Activated naive CD4-positive, alpha-beta T cell treated with anti-CD3 and anti-CD28 coated beads, Interleukin-2, amount 50 U/mL, for 72 hours (primary cell): ENCODE measurements at regions not wholly inside any gene's neighbourhood (a gene's known extent, or its start where the extent isn't known, plus 50 kb on each side); places are given as distances from the start of the nearest gene placed in this dataset.
A peak's percentile ranks its signal among the peaks of the same experiment; 100 is the strongest.

ENCODE experiments used
- ATAC-seq, 2 donors: fragments of 150-1000 bp; cut with Tn5 transposase; 2 replicates each; pipeline ENCODE4 v1.10.0; 2021; ENCODE audit warnings: mild to moderate bottlenecking in 2 of 2, moderate library complexity in 2 of 2
- DNase-seq, 2 donors: peaks; one replicate each; pipeline ENCODE4 v3.0.0; 2021 to 2022; ENCODE audit warnings: low spot score in 2 of 2
- H3K27ac Mint-ChIP-seq, 2 donors: one replicate each; pipeline ENCODE4 v1.8.0; 2022; ENCODE audit warnings: mild to moderate bottlenecking in 2 of 2, mixed read lengths in 2 of 2
- H3K36me3 Mint-ChIP-seq, 2 donors: one replicate each; pipeline ENCODE4 v1.8.0; 2022; ENCODE audit warnings: mixed read lengths in 2 of 2
- H3K9me3 Mint-ChIP-seq, 2 donors: one replicate each; pipeline ENCODE4 v1.8.0; 2022; ENCODE audit warnings: mixed read lengths in 2 of 2

DNA sequence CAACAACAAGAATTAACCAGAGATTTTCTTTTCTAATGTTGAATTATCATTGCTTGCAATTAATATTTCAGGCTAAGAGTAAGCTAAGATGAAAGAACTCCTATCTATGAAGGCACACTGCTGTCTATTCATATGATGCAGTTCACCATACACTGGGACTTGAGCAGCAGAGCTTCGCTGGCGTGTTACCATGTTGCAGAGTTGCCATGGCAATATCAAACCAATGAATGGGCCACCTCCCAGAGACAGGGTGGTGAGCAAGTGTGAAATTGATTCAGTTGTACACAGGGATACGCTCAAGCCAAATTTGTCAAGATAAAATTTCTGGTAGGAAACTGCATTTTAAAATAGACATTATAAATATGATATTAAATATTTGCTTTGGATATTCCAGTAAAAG, 69.3 kb upstream of the MYO16 start:
- H3K27ac Mint-ChIP-seq: no peak overlapping the region
- ATAC-seq: no peak
- no peaks in the 10 kb centered on the region for H3K36me3 Mint-ChIP-seq
- H3K9me3 Mint-ChIP-seq: no peaks in the 10 kb centered on the region
- no peak for DNase-seq

- Mint-ChIP-seq H3K27ac (no peak overlapping the region), H3K9me3 (no peaks in the 10 kb centered on the region), H3K36me3 (no peaks in the 10 kb centered on the region)
- DNase-seq: no peak
- no peak for ATAC-seq
Measured at GRCh38 chr13:108561149-108561548, 68.3 kb upstream of the MYO16 start.

DNA sequence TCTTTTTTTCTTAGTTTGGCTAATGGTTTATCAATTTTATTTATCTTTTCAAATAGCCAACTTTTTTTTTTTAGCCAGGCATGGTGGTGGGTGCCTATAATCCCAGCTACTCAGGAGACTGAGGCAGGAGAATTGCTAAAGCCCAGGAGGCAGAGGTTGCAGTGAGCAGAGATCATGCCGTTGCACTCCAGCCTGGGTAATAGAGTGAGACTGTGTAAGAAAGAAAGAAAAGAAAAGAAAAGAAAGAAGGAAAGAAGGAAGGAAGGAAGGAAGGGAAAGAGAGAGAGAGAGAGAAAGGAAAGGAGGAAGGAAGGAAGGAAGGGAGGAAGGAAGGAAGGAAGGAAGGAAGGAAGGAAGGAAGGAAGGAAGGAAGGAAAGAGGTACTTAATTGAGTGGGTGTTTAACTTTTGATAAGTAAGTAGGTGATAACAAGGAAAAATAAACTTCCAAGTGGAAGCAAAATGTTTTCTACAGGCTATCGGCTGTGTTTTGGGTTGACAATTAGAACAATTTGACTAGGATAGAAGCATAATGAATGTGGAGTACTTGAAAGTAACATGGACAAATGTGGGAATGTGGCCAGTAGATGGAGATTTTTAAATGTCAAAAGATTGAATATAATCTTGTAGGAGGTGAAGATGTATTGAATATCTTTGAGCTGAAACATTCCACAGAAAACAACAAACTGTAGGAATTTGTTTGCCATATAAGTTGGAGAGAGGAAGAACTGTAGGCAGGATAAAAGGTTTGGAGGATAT, 62.8 kb upstream of the MYO16 start:
- Mint-ChIP-seq H3K9me3 (no peaks in the 10 kb centered on the region), H3K27ac (no peak overlapping the region), H3K36me3 (no peaks in the 10 kb centered on the region)
- ATAC-seq: no peak
- DNase-seq: no peak

DNA sequence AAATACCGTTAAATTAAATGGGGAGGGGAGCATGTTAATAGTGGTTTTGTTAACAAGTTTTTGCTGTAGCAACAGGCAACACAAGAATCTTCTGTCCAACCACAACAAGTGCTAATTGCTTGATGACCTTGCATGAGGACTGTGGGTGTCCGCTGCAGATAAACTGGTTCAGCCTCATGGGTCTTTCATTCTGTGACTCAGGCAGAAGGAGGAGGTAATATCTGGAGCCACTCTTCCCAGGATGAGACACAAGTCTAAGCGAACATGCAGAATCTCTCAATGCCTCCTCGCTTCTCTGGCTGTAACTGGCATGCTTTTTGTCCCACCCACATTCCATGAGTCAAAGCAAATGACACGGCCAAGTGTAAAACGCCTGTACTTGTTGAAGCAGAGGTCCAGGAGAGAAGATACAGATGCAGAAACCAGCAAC, 56.6 kb upstream of the MYO16 start:
- no peak for ATAC-seq
- Mint-ChIP-seq H3K9me3 (no peaks in the 10 kb centered on the region), H3K36me3 (no peaks in the 10 kb centered on the region), H3K27ac (no peak overlapping the region)
- DNase-seq: no peak

GRCh38 chr13:108573455-108573854, 56.0 kb upstream of the MYO16 start:
- no peaks in the 10 kb centered on the region for H3K9me3 Mint-ChIP-seq
- ATAC-seq (no peak), DNase-seq (no peak)
- no peaks in the 10 kb centered on the region for H3K36me3 Mint-ChIP-seq
- no peak overlapping the region for H3K27ac Mint-ChIP-seq

DNA sequence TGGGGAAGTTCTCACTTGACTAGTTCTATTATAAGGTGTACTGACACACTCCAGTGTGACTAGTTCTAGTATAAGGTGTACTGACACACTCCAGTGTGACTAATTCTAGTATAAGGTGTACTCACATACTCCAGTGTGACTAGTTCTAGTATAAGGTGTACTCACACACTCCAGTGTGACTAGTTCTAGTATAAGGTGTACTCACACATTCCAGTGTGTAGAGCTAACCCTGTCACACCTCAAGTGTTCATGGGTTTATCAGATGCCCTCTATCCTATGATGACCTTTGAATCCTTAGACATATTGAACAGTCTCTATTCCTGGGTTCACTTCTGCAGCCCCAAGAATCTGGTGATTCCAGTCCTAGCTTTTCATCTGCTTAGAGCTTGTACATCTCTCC, 54.6 kb upstream of the MYO16 start:
- no peak overlapping the region for H3K27ac Mint-ChIP-seq
- DNase-seq (no peak), ATAC-seq (peak; percentile 18 to 56)
- no peaks in the 10 kb centered on the region for H3K36me3 Mint-ChIP-seq
- no peaks in the 10 kb centered on the region for H3K9me3 Mint-ChIP-seq

DNA sequence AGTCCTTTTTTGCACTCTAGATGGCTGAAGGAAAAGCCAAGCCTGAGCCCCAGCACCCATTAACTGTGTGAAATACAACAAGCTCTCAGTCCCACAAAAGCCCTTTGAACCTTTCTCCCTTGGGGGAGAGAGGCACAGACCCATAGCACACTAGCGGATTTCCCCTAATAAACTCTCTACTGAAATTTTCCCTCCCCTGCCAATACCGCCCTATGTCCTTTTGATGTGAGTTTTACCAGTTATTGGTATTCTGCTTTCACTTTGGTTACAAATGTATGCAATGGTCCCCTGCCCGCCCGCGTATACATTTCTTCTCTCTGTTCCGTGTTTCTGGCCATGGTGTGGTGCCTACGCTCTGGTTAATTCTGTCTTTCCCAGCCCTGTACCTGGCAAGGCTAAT, 54.0 kb upstream of the MYO16 start:
- H3K9me3 Mint-ChIP-seq: no peaks in the 10 kb centered on the region
- no peaks in the 10 kb centered on the region for H3K36me3 Mint-ChIP-seq
- peak overlapping the region in 1 of 2 donors; percentile 9 for H3K27ac Mint-ChIP-seq

More for the DNA sequence above, 54.0 kb upstream of the MYO16 start:
- DNase-seq (no peak), ATAC-seq (no peak)
